ENCODE measurements at regions not wholly inside any gene's neighbourhood (a gene's known extent, or its start where the extent isn't known, plus 50 kb on each side); places are given as distances from the start of the nearest gene placed in this dataset.

GRCh38 chr12:90295858-90296257 is 587.2 kb upstream of the ATP2B1 start:
- no peaks in the 10 kb centered on the region for H3K27me3 Mint-ChIP-seq (ENCODE audit: low read depth)
- H3K27ac Mint-ChIP-seq (ENCODE audit: unreplicated experiment) = no peak overlapping the region
- H3K4me3 Mint-ChIP-seq = no peak overlapping the region
- no peaks in the 10 kb centered on the region for H3K4me1 Mint-ChIP-seq
- no peaks in the 10 kb centered on the region for H3K9me3 Mint-ChIP-seq
- no peaks in the 10 kb centered on the region for H3K36me3 Mint-ChIP-seq (ENCODE audit: low read depth)
- DNase-seq (ENCODE audit: low read depth, low spot score) = no peak
- TF ChIP-seq CTCF (conservative IDR thresholded peaks at IDR 0.05) = no peak

GRCh38 chr12:90292183-90292582 is 583.5 kb upstream of the ATP2B1 start:
- peaks cover 7% of the 10 kb centered on the region for H3K9me3 Mint-ChIP-seq
- no peak overlapping the region for H3K27ac Mint-ChIP-seq (ENCODE audit: unreplicated experiment)
- no peak for TF ChIP-seq CTCF (conservative IDR thresholded peaks at IDR 0.05)
- H3K36me3 Mint-ChIP-seq (ENCODE audit: low read depth) = peaks cover 3% of the 10 kb centered on the region
- no peaks in the 10 kb centered on the region for H3K27me3 Mint-ChIP-seq (ENCODE audit: low read depth)
- H3K4me3 Mint-ChIP-seq = no peak overlapping the region
- DNase-seq (ENCODE audit: low read depth, low spot score) = no peak
- no peaks in the 10 kb centered on the region for H3K4me1 Mint-ChIP-seq

- Mint-ChIP-seq H3K27ac (ENCODE audit: unreplicated experiment) (no peak overlapping the region), H3K27me3 (ENCODE audit: low read depth) (no peaks in the 10 kb centered on the region), H3K4me1 (no peaks in the 10 kb centered on the region), H3K36me3 (ENCODE audit: low read depth) (peaks cover 3% of the 10 kb centered on the region), H3K9me3 (peaks cover 7% of the 10 kb centered on the region), H3K4me3 (no peak overlapping the region)
- no peak for TF ChIP-seq CTCF (conservative IDR thresholded peaks at IDR 0.05)
- DNase-seq (ENCODE audit: low read depth, low spot score) = no peak
Measured at GRCh38 chr12:90290980-90291975, 582.6 kb upstream of the ATP2B1 start.

- H3K27ac Mint-ChIP-seq (ENCODE audit: unreplicated experiment) = no peak overlapping the region
- TF ChIP-seq CTCF (conservative IDR thresholded peaks at IDR 0.05) = no peak
- H3K4me3 Mint-ChIP-seq = no peak overlapping the region
- no peaks in the 10 kb centered on the region for H3K27me3 Mint-ChIP-seq (ENCODE audit: low read depth)
- peaks cover 16% of the 10 kb centered on the region for H3K9me3 Mint-ChIP-seq
- no peak for DNase-seq (ENCODE audit: low read depth, low spot score)
- H3K4me1 Mint-ChIP-seq = no peaks in the 10 kb centered on the region
- peaks cover 3% of the 10 kb centered on the region for H3K36me3 Mint-ChIP-seq (ENCODE audit: low read depth)
Measured at GRCh38 chr12:90287585-90287984, 578.9 kb upstream of the ATP2B1 start.

GRCh38 chr12:90281154-90281868 is 572.7 kb upstream of the ATP2B1 start:
- TF ChIP-seq CTCF (conservative IDR thresholded peaks at IDR 0.05) = no peak
- H3K4me1 Mint-ChIP-seq = no peaks in the 10 kb centered on the region
- no peak overlapping the region for H3K27ac Mint-ChIP-seq (ENCODE audit: unreplicated experiment)
- H3K27me3 Mint-ChIP-seq (ENCODE audit: low read depth) = no peaks in the 10 kb centered on the region
- H3K9me3 Mint-ChIP-seq = peaks cover 21% of the 10 kb centered on the region
- H3K36me3 Mint-ChIP-seq (ENCODE audit: low read depth) = peaks cover 3% of the 10 kb centered on the region
- DNase-seq (ENCODE audit: low read depth, low spot score) = no peak
- H3K4me3 Mint-ChIP-seq = no peak overlapping the region
